BJ (cell line): ENCODE measurements at regions not wholly inside any gene's neighbourhood (a gene's known extent, or its start where the extent isn't known, plus 50 kb on each side); places are given as distances from the start of the nearest gene placed in this dataset.

Source experiments
- CTCF ChIA-PET: fragments of 350-600 bp; formaldehyde crosslinking; extraction: SDS; loops from one replicate; lab custom pipeline; 2021; ENCODE audit warnings: antibody characterized with exemption, inconsistent platforms; lab: Yijun Ruan, JAX
- POLR2A ChIA-PET: fragments of 300-600 bp; sonication (Branson Sonifier 250); formaldehyde crosslinking; extraction: SDS; loops from one replicate; lab custom pipeline; 2021; ENCODE audit warnings: antibody characterized with exemption; lab: Charles Lee
- DNase-seq: peaks from one replicate; pipeline ENCODE4 v3.0.0-alpha.2; 2011; ENCODE audit warnings: low read depth
- H3K27me3 ChIP-seq: 2 replicates; pipeline ENCODE4 v1.6.0; 2011; ENCODE audit warnings: low read length; ENCODE audit not compliant: control insufficient read depth, insufficient read depth
- H3K36me3 ChIP-seq: 2 replicates; pipeline ENCODE4 v1.5.1; 2011; ENCODE audit warnings: low read length; ENCODE audit not compliant: control insufficient read depth, insufficient read depth
- H3K4me3 ChIP-seq: 2 replicates; pipeline ENCODE4 v1.5.1; 2011; ENCODE audit warnings: low read depth, mild to moderate bottlenecking, control low read depth, low read length
- CTCF ChIP-seq: IDR thresholded peaks from 2 replicates; pipeline ENCODE4 v1.5.1; 2011; ENCODE audit warnings: low read depth, mild to moderate bottlenecking, control low read depth, inconsistent platforms, low read length, moderate library complexity; ENCODE audit not compliant: insufficient read depth

DNA sequence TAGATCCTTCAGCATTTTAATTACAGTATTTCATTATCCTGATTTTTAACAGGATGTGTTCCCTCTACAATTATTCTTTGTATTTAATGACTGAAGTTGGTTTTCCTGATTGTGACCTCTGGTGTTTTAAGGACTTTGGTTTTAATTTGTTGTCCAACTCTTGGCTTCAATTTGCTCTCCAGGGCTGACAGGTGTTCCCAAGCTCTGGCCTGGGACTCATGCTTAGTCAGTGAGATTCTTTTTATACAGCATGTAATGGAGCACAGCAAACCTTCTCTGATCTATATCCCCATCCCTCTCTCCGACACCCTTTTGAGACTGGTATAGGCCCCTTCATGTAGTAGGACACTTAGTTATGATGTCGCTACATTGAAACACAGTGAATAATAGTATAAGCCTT is 896.3 kb downstream of the TSN start:
- H3K27me3 ChIP-seq: no peaks in the 10 kb centered on the region
- no peak for DNase-seq
- ChIA-PET POLR2A (no interaction called here), CTCF (interaction anchor here (1.2 kb wide), 1 partner anchor 14 kb away, joined by 5 read pairs; no protein-coding TSS in a partner anchor)
- no peak overlapping the region for H3K4me3 ChIP-seq
- no peak for TF ChIP-seq CTCF
- H3K36me3 ChIP-seq: no peaks in the 10 kb centered on the region

DNA sequence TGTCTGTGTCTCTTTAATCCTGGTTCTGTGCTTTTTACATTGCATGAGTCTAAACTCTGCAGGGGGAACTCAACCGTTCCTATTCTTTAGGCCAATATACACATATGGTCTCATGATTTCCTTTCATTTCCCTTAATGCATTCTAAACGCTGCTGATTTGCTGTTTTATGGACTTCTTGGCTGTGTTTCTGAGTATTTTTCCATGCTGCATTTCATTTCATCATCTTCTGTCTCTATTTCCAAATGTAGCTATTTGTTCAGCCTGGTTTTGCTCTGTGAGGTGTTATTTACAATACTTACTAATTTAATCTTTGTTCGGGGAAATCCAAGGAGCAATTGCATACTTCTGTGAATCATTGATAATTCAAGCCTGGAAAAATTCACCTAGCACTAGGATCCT is 897.2 kb downstream of the TSN start:
- DNase-seq: no peak
- Histone ChIP-seq H3K36me3 (no peaks in the 10 kb centered on the region), H3K4me3 (no peak overlapping the region), H3K27me3 (no peaks in the 10 kb centered on the region)
- ChIA-PET POLR2A (no interaction called here), CTCF (interaction anchor here (1.2 kb wide), 1 partner anchor 13 kb away, joined by 5 read pairs; no protein-coding TSS in a partner anchor)
- TF ChIP-seq CTCF: no peak

GRCh38 chr2:122656403-122656802 is 901.0 kb downstream of the TSN start:
- H3K36me3 ChIP-seq: no peaks in the 10 kb centered on the region
- H3K27me3 ChIP-seq: no peaks in the 10 kb centered on the region
- POLR2A ChIA-PET: no interaction called here
- DNase-seq: no peak
- CTCF ChIA-PET: no interaction called here
- no peak overlapping the region for H3K4me3 ChIP-seq
- TF ChIP-seq CTCF: no peak

DNA sequence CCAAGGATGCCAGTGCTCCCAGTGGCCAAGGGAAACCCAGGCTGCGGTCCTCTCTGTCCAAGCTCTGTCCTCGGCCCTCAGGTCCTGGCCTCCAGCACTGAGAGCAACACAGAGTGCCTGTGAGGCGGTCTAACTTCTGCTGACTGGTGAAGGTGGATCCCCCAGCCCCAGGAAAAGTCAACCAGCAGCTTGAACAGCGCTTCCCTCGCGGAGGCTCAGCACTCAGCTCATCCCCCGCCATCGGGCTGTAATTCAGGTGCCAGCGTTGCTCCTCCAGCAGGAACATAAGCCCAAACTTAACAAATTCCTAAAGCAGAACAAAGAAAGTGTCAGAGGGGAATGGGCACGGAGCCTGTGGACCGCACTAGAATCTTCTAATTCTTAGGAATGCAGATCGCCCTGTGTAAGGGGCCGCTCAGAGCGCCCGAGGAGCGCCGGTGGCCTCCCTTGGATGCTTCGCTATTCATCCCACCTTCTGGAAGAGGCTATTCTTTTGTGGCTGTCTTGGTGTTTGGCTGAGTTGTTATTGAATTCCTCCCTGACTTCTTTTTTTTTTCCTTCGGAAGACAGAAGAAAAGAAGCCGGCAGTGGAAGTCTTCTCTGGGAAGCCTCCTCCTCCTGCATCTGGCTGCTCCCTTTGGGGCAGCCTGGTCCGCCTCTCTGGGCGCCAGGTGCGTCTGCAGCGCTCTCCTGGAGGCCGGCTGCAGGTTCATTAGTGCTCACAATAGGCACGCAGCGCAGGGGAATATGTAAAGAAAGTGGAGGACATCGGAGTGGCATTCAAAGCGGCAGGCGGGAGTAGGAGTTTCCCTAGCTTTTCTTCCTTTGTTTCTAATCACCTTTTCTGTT is 905.6 kb downstream of the TSN start:
- Histone ChIP-seq H3K4me3 (no peak overlapping the region), H3K36me3 (no peaks in the 10 kb centered on the region), H3K27me3 (no peaks in the 10 kb centered on the region)
- CTCF ChIA-PET: no interaction called here
- TF ChIP-seq CTCF: no peak
- POLR2A ChIA-PET: no interaction called here
- DNase-seq: no peak

DNA sequence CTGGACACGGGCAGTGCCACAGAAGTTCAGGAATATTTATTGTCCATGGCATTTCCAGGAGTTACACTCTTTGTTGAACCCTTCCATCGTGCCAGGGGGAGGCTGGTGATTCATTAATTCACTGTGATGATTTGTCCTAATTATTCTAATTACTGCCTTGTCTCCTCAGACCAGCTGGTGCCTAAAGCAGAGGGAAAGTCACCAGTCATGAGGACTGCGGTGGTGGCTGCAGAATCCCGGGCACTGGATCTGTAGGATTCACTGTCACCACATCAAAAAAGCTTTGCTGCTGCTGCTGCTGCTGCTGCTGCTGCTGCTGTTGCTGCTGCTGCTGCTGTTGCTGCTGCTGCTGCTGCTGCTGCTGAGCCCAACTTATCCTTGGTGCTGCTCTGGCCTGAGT is 908.2 kb downstream of the TSN start:
- Histone ChIP-seq H3K27me3 (no peaks in the 10 kb centered on the region), H3K4me3 (no peak overlapping the region), H3K36me3 (no peaks in the 10 kb centered on the region)
- TF ChIP-seq CTCF: no peak
- no peak for DNase-seq
- ChIA-PET POLR2A (no interaction called here), CTCF (no interaction called here)
